WTC11 (cell line): ENCODE measurements at regions not wholly inside any gene's neighbourhood (a gene's known extent, or its start where the extent isn't known, plus 50 kb on each side); places are given as distances from the start of the nearest gene placed in this dataset.
A peak's percentile ranks its signal among the peaks of the same experiment; 100 is the strongest.

Experiments
- ATAC-seq: fragments of 200-7000 bp; cut with Tn5 transposase; 2 replicates; pipeline ENCODE4 v1.10.0; 2021; ENCODE audit warnings: mild to moderate bottlenecking, moderate library complexity
- CTCF ChIA-PET: fragments of 300-600 bp; sonication (Branson Sonifier 250); formaldehyde crosslinking; loops from one replicate; lab custom pipeline; 2021; ENCODE audit warnings: antibody characterized with exemption; lab: Charles Lee
- POLR2A ChIA-PET: fragments of 350-600 bp; sonication (Branson Sonifier 250); formaldehyde crosslinking; loops from one replicate; lab custom pipeline; 2021; ENCODE audit warnings: antibody characterized with exemption; lab: Charles Lee
- DNase-seq: peaks from one replicate; pipeline ENCODE4 v3.0.0; 2021; ENCODE audit warnings: low spot score
- H3K27ac Mint-ChIP-seq: 2 replicates; pipeline ENCODE4 v1.8.0; 2021; ENCODE audit warnings: mixed read lengths
- H3K27me3 Mint-ChIP-seq: 2 replicates; pipeline ENCODE4 v1.8.0; 2021; ENCODE audit warnings: low read depth, mild to moderate bottlenecking, moderate library complexity, mixed read lengths
- H3K36me3 Mint-ChIP-seq: 2 replicates; pipeline ENCODE4 v1.8.0; 2021; ENCODE audit warnings: mixed read lengths
- H3K4me1 Mint-ChIP-seq: 2 replicates; pipeline ENCODE4 v1.8.0; 2022; ENCODE audit warnings: mixed read lengths
- H3K4me3 Mint-ChIP-seq: 2 replicates; pipeline ENCODE4 v1.8.0; 2021; ENCODE audit warnings: mild to moderate bottlenecking, moderate library complexity, mixed read lengths
- H3K9me3 Mint-ChIP-seq: 2 replicates; pipeline ENCODE4 v1.8.0; 2021; ENCODE audit warnings: mixed read lengths
- FOXJ3 ChIP-seq: sonication (generic); formaldehyde crosslinking; IDR thresholded peaks from 2 replicates; pipeline ENCODE4 v1.9.0; 2021; ENCODE audit warnings: missing genetic modification reagents, mild to moderate bottlenecking, borderline replicate concordance
- FOXK1 ChIP-seq: sonication (generic); formaldehyde crosslinking; IDR thresholded peaks from 2 replicates; pipeline ENCODE4 v1.8.0; 2022; ENCODE audit warnings: mild to moderate bottlenecking, moderate library complexity, missing genetic modification reagents
- FOXP1 ChIP-seq: sonication (generic); formaldehyde crosslinking; IDR thresholded peaks from 2 replicates; pipeline ENCODE4 v1.8.0; 2022; ENCODE audit warnings: missing genetic modification reagents, mild to moderate bottlenecking, moderate library complexity, borderline replicate concordance
- HMGA2 ChIP-seq: fragments of 250-450 bp; sonication (Bioruptor Pico); IDR thresholded peaks from 2 replicates; pipeline ENCODE4 v1.4.0; 2021; ENCODE audit warnings: mild to moderate bottlenecking, moderate library complexity
- IRF2 ChIP-seq: sonication (generic); formaldehyde crosslinking; IDR thresholded peaks from 2 replicates; pipeline ENCODE4 v1.8.0; 2022; ENCODE audit warnings: low read depth, missing genetic modification reagents, borderline replicate concordance
- NFE2L1 ChIP-seq: sonication (generic); formaldehyde crosslinking; IDR thresholded peaks from 2 replicates; pipeline ENCODE4 v1.8.1; 2023; ENCODE audit warnings: missing genetic modification reagents
- PRRX2 ChIP-seq: fragments of 250-450 bp; sonication (Bioruptor Pico); IDR thresholded peaks from 2 replicates; pipeline ENCODE4 v1.8.0; 2021; ENCODE audit warnings: mild to moderate bottlenecking
- RORB ChIP-seq: fragments of 250-450 bp; sonication (Bioruptor Pico); IDR thresholded peaks from 2 replicates; pipeline ENCODE4 v1.9.0; 2021; ENCODE audit warnings: mild to moderate bottlenecking
- SMAD3 ChIP-seq: sonication (generic); formaldehyde crosslinking; IDR thresholded peaks from 2 replicates; pipeline ENCODE4 v1.8.0; 2022; ENCODE audit warnings: missing genetic modification reagents, mild to moderate bottlenecking, borderline replicate concordance
- SOX15 ChIP-seq: fragments of 250-450 bp; sonication (Bioruptor Pico); IDR thresholded peaks from 2 replicates; pipeline ENCODE4 v1.9.0; 2021; ENCODE audit warnings: mild to moderate bottlenecking
- SP1 ChIP-seq: sonication (generic); formaldehyde crosslinking; conservative IDR thresholded peaks from 2 replicates; pipeline ENCODE4 v1.8.1; 2022; ENCODE audit warnings: missing genetic modification reagents
- TEAD1 ChIP-seq: sonication (generic); formaldehyde crosslinking; IDR thresholded peaks from 2 replicates; pipeline ENCODE4 v1.8.0; 2022; ENCODE audit warnings: mild to moderate bottlenecking, missing genetic modification reagents
- TEAD4 ChIP-seq: sonication (generic); formaldehyde crosslinking; IDR thresholded peaks from 2 replicates; pipeline ENCODE4 v1.8.0; 2022; ENCODE audit warnings: mild to moderate bottlenecking, missing genetic modification reagents
- TP53 ChIP-seq: sonication (generic); formaldehyde crosslinking; IDR thresholded peaks from 2 replicates; pipeline ENCODE4 v1.8.1; 2023; ENCODE audit warnings: mild to moderate bottlenecking, missing genetic modification reagents
- ZBTB21 ChIP-seq: sonication (generic); formaldehyde crosslinking; IDR thresholded peaks from 2 replicates; pipeline ENCODE4 v1.8.1; 2023; ENCODE audit warnings: mild to moderate bottlenecking, missing genetic modification reagents, borderline replicate concordance
- ZNF219 ChIP-seq: sonication (generic); formaldehyde crosslinking; IDR thresholded peaks from 2 replicates; pipeline ENCODE4 v1.8.0; 2023; ENCODE audit warnings: missing genetic modification reagents, mild to moderate bottlenecking, borderline replicate concordance
- ZNF232 ChIP-seq: sonication (generic); formaldehyde crosslinking; IDR thresholded peaks from 2 replicates; pipeline ENCODE4 v1.8.0; 2022; ENCODE audit warnings: mild to moderate bottlenecking, missing genetic modification reagents
- TF ChIP-seq, protein P1 (sequence below): sonication (generic); formaldehyde crosslinking; IDR thresholded peaks from 2 replicates; pipeline ENCODE4 v1.8.1; 2023; ENCODE audit warnings: mild to moderate bottlenecking, missing genetic modification reagents
- TF ChIP-seq, protein P2 (sequence below): sonication (generic); formaldehyde crosslinking; IDR thresholded peaks from 2 replicates; pipeline ENCODE4 v1.8.0; 2022; ENCODE audit warnings: mild to moderate bottlenecking, missing genetic modification reagents
- TF ChIP-seq, protein P3 (sequence below): fragments of 200-600 bp; IDR thresholded peaks from 2 replicates; pipeline ENCODE4 v1.8.0; 2022; ENCODE audit warnings: antibody characterized with exemption
- TF ChIP-seq, protein P4 (sequence below): sonication (generic); formaldehyde crosslinking; IDR thresholded peaks from 2 replicates; pipeline ENCODE4 v1.8.0; 2022; ENCODE audit warnings: mild to moderate bottlenecking, missing genetic modification reagents
- TF ChIP-seq, protein P5 (sequence below): sonication (generic); formaldehyde crosslinking; IDR thresholded peaks from 2 replicates; pipeline ENCODE4 v1.8.1; 2022; ENCODE audit warnings: low read depth, mild to moderate bottlenecking, moderate library complexity, missing genetic modification reagents, borderline replicate concordance
- TF ChIP-seq, protein P6 (sequence below): fragments of 250-450 bp; sonication (Bioruptor Pico); IDR thresholded peaks from 2 replicates; pipeline ENCODE4 v1.9.0; 2021; ENCODE audit warnings: mild to moderate bottlenecking, borderline replicate concordance

DNA sequence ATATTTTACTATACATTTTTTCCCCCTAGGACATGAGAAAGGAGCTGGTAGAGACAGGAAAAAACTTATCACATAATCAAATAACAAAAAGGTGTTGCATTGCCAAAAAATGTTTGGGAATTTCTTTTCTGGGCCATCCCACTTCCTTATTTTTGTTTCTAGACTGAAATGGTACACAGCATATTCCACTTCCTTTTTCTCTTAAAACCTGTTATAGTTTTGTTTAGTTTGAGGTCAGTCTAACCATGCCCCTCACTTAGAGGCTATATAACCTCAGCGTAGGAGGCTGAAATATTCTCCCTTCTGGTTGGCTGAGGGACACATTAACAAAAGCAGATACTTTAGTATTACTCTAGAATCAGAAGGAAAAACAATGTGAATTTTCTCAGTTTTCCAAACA, 323.9 kb downstream of the GJA1 start (continued):
- TF ChIP-seq FOXP1 (CRISPR knock-in tag): no peak
- no peak for TF ChIP-seq SOX15 (CRISPR knock-in tag)
- no peak for TF ChIP-seq FOXK1 (CRISPR knock-in tag)
- no peak for TF ChIP-seq SP1
- TF ChIP-seq, all 79 proteins: peak for 0

DNA sequence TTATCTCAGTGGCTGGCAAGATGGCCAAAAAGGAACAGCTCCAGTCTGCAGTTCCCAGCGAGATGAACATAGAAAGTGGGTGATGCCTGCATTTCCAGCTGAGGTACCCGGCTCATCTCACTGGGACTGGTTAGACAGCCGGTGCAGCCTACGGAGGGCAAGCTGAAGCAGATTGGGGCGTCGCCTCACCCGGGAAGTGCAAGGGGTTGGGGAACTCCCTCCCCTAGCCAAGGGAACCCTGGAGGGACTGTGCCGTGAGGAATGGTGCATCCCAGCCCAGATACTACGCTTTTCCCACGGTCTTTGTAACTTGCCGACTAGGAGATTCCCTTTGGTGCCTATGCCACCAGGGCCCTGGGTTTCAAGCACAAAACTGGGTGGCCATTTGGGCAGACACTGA, 324.7 kb downstream of the GJA1 start:
- ChIA-PET POLR2A (no interaction called here), CTCF (interaction anchor here (0.9 kb wide), 1 partner anchor 89 kb away, joined by 3 read pairs; no protein-coding TSS in a partner anchor)
- Mint-ChIP-seq H3K4me1 (peaks cover 7% of the 10 kb centered on the region), H3K36me3 (peaks cover 9% of the 10 kb centered on the region; the same call in 1 of the 2 replicates), H3K27ac (no peak overlapping the region), H3K9me3 (peaks cover 11% of the 10 kb centered on the region), H3K27me3 (no peaks in the 10 kb centered on the region), H3K4me3 (no peak overlapping the region)
- DNase-seq (no peak), ATAC-seq (peak; percentile 20; the same call in 1 of the 2 replicates)
- no peak for TF ChIP-seq NFE2L1 (CRISPR knock-in tag)
- TF ChIP-seq TEAD4 (CRISPR knock-in tag): no peak
- TF ChIP-seq, protein P1, sequence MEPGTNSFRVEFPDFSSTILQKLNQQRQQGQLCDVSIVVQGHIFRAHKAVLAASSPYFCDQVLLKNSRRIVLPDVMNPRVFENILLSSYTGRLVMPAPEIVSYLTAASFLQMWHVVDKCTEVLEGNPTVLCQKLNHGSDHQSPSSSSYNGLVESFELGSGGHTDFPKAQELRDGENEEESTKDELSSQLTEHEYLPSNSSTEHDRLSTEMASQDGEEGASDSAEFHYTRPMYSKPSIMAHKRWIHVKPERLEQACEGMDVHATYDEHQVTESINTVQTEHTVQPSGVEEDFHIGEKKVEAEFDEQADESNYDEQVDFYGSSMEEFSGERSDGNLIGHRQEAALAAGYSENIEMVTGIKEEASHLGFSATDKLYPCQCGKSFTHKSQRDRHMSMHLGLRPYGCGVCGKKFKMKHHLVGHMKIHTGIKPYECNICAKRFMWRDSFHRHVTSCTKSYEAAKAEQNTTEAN (CRISPR knock-in tag): no peak
- no peak for TF ChIP-seq ZBTB21 (CRISPR knock-in tag)
- no peak for TF ChIP-seq ZNF219
- TF ChIP-seq IRF2 (CRISPR knock-in tag): no peak
- no peak for TF ChIP-seq RORB (CRISPR knock-in tag)
- TF ChIP-seq SOX15 (CRISPR knock-in tag): no peak
- no peak for TF ChIP-seq TP53 (CRISPR knock-in tag)
- TF ChIP-seq, protein P2, sequence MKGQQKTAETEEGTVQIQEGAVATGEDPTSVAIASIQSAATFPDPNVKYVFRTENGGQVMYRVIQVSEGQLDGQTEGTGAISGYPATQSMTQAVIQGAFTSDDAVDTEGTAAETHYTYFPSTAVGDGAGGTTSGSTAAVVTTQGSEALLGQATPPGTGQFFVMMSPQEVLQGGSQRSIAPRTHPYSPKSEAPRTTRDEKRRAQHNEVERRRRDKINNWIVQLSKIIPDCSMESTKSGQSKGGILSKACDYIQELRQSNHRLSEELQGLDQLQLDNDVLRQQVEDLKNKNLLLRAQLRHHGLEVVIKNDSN (CRISPR knock-in tag): no peak
- no peak for TF ChIP-seq PRRX2 (CRISPR knock-in tag)
- TF ChIP-seq ZNF232 (CRISPR knock-in tag): no peak
- no peak for TF ChIP-seq SMAD3
- TF ChIP-seq, protein P3, sequence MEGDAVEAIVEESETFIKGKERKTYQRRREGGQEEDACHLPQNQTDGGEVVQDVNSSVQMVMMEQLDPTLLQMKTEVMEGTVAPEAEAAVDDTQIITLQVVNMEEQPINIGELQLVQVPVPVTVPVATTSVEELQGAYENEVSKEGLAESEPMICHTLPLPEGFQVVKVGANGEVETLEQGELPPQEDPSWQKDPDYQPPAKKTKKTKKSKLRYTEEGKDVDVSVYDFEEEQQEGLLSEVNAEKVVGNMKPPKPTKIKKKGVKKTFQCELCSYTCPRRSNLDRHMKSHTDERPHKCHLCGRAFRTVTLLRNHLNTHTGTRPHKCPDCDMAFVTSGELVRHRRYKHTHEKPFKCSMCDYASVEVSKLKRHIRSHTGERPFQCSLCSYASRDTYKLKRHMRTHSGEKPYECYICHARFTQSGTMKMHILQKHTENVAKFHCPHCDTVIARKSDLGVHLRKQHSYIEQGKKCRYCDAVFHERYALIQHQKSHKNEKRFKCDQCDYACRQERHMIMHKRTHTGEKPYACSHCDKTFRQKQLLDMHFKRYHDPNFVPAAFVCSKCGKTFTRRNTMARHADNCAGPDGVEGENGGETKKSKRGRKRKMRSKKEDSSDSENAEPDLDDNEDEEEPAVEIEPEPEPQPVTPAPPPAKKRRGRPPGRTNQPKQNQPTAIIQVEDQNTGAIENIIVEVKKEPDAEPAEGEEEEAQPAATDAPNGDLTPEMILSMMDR: no peak
- TF ChIP-seq, protein P4, sequence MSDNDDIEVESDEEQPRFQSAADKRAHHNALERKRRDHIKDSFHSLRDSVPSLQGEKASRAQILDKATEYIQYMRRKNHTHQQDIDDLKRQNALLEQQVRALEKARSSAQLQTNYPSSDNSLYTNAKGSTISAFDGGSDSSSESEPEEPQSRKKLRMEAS (CRISPR knock-in tag): no peak
- TF ChIP-seq, protein P5, sequence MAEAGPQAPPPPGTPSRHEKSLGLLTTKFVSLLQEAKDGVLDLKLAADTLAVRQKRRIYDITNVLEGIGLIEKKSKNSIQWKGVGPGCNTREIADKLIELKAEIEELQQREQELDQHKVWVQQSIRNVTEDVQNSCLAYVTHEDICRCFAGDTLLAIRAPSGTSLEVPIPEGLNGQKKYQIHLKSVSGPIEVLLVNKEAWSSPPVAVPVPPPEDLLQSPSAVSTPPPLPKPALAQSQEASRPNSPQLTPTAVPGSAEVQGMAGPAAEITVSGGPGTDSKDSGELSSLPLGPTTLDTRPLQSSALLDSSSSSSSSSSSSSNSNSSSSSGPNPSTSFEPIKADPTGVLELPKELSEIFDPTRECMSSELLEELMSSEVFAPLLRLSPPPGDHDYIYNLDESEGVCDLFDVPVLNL (CRISPR knock-in tag): no peak
- TF ChIP-seq, protein P6, sequence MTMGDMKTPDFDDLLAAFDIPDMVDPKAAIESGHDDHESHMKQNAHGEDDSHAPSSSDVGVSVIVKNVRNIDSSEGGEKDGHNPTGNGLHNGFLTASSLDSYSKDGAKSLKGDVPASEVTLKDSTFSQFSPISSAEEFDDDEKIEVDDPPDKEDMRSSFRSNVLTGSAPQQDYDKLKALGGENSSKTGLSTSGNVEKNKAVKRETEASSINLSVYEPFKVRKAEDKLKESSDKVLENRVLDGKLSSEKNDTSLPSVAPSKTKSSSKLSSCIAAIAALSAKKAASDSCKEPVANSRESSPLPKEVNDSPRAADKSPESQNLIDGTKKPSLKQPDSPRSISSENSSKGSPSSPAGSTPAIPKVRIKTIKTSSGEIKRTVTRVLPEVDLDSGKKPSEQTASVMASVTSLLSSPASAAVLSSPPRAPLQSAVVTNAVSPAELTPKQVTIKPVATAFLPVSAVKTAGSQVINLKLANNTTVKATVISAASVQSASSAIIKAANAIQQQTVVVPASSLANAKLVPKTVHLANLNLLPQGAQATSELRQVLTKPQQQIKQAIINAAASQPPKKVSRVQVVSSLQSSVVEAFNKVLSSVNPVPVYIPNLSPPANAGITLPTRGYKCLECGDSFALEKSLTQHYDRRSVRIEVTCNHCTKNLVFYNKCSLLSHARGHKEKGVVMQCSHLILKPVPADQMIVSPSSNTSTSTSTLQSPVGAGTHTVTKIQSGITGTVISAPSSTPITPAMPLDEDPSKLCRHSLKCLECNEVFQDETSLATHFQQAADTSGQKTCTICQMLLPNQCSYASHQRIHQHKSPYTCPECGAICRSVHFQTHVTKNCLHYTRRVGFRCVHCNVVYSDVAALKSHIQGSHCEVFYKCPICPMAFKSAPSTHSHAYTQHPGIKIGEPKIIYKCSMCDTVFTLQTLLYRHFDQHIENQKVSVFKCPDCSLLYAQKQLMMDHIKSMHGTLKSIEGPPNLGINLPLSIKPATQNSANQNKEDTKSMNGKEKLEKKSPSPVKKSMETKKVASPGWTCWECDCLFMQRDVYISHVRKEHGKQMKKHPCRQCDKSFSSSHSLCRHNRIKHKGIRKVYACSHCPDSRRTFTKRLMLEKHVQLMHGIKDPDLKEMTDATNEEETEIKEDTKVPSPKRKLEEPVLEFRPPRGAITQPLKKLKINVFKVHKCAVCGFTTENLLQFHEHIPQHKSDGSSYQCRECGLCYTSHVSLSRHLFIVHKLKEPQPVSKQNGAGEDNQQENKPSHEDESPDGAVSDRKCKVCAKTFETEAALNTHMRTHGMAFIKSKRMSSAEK (CRISPR knock-in tag): no peak
- no peak for TF ChIP-seq FOXJ3 (CRISPR knock-in tag)
- no peak for TF ChIP-seq HMGA2 (CRISPR knock-in tag)
- TF ChIP-seq TEAD1 (CRISPR knock-in tag): no peak
